DMS114 treated with DMSO at 0.1 percent for 48 hours (cell line): ENCODE measurements at regions not wholly inside any gene's neighbourhood (a gene's known extent, or its start where the extent isn't known, plus 50 kb on each side); places are given as distances from the start of the nearest gene placed in this dataset.
"Not testable (repeated sequence)": the region's sequence is repeated elsewhere in the genome, so short reads cannot be mapped to it uniquely, and the experiment has no call there.

Experiments used
- DNase-seq: peaks from one replicate; lab custom pipeline; 2025; ENCODE audit not compliant: unreplicated experiment; lab: John Stamatoyannopoulos, UW

- DNase-seq, result not testable (repeated sequence)
Observed at GRCh38 chr7:86045197-86045596, 598.5 kb upstream of the GRM3 start.

- DNase-seq, result no peak
Observed at GRCh38 chr7:86025807-86026206, 617.9 kb upstream of the GRM3 start.

- no peak for DNase-seq
Observed at GRCh38 chr7:86013662-86014061, 630.0 kb upstream of the GRM3 start.

- DNase-seq, result no peak
Observed at GRCh38 chr7:86012971-86013370, 630.7 kb upstream of the GRM3 start.

GRCh38 chr7:86008898-86009297 is 634.8 kb upstream of the GRM3 start:
- DNase-seq, result no peak

- no peak for DNase-seq
Observed at GRCh38 chr7:86006909-86007308, 636.8 kb upstream of the GRM3 start.

GRCh38 chr7:86002858-86003257 is 640.9 kb upstream of the GRM3 start:
- no peak for DNase-seq

- no peak for DNase-seq
Observed at GRCh38 chr7:85997515-85997914, 646.2 kb upstream of the GRM3 start.

- no peak for DNase-seq
Observed at GRCh38 chr7:85995101-85995500, 648.6 kb upstream of the GRM3 start.

- no peak for DNase-seq
Observed at GRCh38 chr7:85980740-85981139, 663.0 kb upstream of the GRM3 start.

- DNase-seq, result no peak
Observed at GRCh38 chr7:85974176-85974575, 669.5 kb upstream of the GRM3 start.

GRCh38 chr7:85972504-85973141 is 671.1 kb upstream of the GRM3 start:
- DNase-seq, result no peak

- DNase-seq, result no peak
Observed at GRCh38 chr7:85954961-85955360, 688.7 kb upstream of the GRM3 start.

- no peak for DNase-seq
Observed at GRCh38 chr7:85950871-85951270, 692.8 kb upstream of the GRM3 start.

GRCh38 chr7:85950418-85950817 is 693.3 kb upstream of the GRM3 start:
- no peak for DNase-seq

- DNase-seq, result no peak
Observed at GRCh38 chr7:85947767-85948166, 695.9 kb upstream of the GRM3 start.

- no peak for DNase-seq
Observed at GRCh38 chr7:85940798-85941197, 702.9 kb upstream of the GRM3 start.

GRCh38 chr7:85931919-85932318 is 711.8 kb upstream of the GRM3 start:
- DNase-seq, result no peak

GRCh38 chr7:85928500-85928899 is 715.2 kb upstream of the GRM3 start:
- no peak for DNase-seq

- no peak for DNase-seq
Observed at GRCh38 chr7:85927226-85927625, 716.5 kb upstream of the GRM3 start.

- DNase-seq, result no peak
Observed at GRCh38 chr7:85924062-85924461, 719.6 kb upstream of the GRM3 start.

- DNase-seq, result no peak
Observed at GRCh38 chr7:85916016-85916415, 727.7 kb upstream of the GRM3 start.

GRCh38 chr7:85914437-85914836 is 727.6 kb upstream of the SEMA3D start:
- DNase-seq, result no peak

GRCh38 chr7:85908051-85908450 is 721.2 kb upstream of the SEMA3D start:
- DNase-seq, result no peak
